ENCODE measurements at regions not wholly inside any gene's neighbourhood (a gene's known extent, or its start where the extent isn't known, plus 50 kb on each side); places are given as distances from the start of the nearest gene placed in this dataset.

DNA sequence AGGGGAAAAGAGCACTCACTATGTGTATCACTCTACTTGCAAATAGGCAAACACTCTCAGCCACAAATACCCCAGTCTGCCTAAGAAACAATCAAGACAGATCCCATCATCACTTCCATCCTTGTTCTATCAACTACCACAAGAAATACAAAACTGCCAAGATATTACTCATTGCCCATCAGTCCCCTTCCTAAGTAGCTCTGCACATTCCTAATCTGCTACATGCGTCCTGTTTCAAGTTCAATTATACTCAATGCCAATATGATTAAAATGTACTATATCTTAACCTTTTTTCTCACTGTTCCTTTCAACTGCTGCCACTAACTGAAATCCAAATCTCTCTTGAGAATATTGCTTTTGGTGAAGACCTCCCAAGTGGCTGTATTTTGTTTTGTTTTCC lies 1688.4 kb downstream of the PLA2G4A start:
- H3K4me3 ChIP-seq = no peak overlapping the region
- intact Hi-C loops (cut with DNase I) = no loop called here
- no peaks in the 10 kb centered on the region for H3K9me3 ChIP-seq
- no peak overlapping the region for H3K27ac ChIP-seq
- H3K4me1 ChIP-seq = no peaks in the 10 kb centered on the region
- H3K27me3 ChIP-seq = no peaks in the 10 kb centered on the region
- TF ChIP-seq POLR2AphosphoS5 (IDR thresholded peaks at IDR 0.05) = no peak
- WGBS, 2 donors = 86 to 90% methylated on average over 1 of the region's 1 CpG
- no peak for DNase-seq
- H3K36me3 ChIP-seq = no peaks in the 10 kb centered on the region

DNA sequence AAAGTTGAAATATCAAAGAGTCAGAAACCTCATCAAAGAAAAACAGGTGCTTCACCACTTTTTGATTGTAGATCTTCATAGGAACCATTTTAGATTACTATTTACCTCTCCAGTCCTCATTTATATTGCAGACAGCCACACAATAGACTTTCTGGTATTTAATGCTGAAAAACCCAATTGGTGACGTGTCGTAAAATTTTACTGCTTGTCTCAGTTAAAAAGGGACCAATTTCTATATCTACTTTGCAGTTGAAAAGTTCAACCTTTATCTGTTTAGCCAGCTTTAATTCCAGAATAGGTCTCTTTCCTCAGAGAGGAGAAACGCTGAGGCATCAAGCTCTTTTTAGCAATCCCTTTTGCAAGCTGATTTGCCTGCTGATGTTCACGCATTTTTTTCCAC lies 1722.4 kb downstream of the PLA2G4A start:
- TF ChIP-seq EP300 (IDR thresholded peaks at IDR 0.05) (no peak), POLR2A (IDR thresholded peaks at IDR 0.05) (no peak), POLR2AphosphoS5 (IDR thresholded peaks at IDR 0.05) (no peak)
- TF ChIP-seq, protein P1, sequence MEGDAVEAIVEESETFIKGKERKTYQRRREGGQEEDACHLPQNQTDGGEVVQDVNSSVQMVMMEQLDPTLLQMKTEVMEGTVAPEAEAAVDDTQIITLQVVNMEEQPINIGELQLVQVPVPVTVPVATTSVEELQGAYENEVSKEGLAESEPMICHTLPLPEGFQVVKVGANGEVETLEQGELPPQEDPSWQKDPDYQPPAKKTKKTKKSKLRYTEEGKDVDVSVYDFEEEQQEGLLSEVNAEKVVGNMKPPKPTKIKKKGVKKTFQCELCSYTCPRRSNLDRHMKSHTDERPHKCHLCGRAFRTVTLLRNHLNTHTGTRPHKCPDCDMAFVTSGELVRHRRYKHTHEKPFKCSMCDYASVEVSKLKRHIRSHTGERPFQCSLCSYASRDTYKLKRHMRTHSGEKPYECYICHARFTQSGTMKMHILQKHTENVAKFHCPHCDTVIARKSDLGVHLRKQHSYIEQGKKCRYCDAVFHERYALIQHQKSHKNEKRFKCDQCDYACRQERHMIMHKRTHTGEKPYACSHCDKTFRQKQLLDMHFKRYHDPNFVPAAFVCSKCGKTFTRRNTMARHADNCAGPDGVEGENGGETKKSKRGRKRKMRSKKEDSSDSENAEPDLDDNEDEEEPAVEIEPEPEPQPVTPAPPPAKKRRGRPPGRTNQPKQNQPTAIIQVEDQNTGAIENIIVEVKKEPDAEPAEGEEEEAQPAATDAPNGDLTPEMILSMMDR (IDR thresholded peaks at IDR 0.05) = no peak
- no peaks in the 10 kb centered on the region for H3K36me3 ChIP-seq
- 20 to 48% methylated on average over 4 of the region's 4 CpGs for WGBS, 2 donors

DNA sequence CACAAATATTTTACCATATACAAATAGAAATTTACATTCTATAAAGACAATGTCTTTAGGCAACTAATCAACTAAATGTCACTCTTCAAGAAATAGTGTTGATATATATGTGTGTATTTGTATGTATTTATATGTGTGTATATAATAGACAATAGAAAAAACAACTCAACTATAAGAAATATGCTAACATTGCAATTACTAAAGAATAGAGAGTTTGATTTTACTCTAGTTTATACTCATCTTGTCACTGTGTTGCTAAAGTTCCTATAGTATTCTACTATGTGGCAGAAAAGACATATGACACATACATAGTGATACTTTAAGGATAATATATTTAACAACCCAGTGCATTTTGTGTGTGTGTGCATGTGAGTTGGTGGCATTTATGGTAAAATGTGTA lies 1728.3 kb downstream of the PLA2G4A start:
- H3K27ac ChIP-seq = no peak overlapping the region
- TF ChIP-seq POLR2A (IDR thresholded peaks at IDR 0.05) = no peak
- no peaks in the 10 kb centered on the region for H3K27me3 ChIP-seq
- no peak overlapping the region for H3K4me3 ChIP-seq
- no peaks in the 10 kb centered on the region for H3K4me1 ChIP-seq
- intact Hi-C loops (cut with DNase I) = no loop called here
- H3K9me3 ChIP-seq = no peaks in the 10 kb centered on the region
- H3K36me3 ChIP-seq = no peaks in the 10 kb centered on the region
- DNase-seq = no peak

More for the DNA sequence above, 1722.4 kb downstream of the PLA2G4A start:
- Histone ChIP-seq H3K4me1 (no peaks in the 10 kb centered on the region), H3K4me3 (no peak overlapping the region), H3K27me3 (no peaks in the 10 kb centered on the region), H3K9me3 (no peaks in the 10 kb centered on the region), H3K27ac (no peak overlapping the region)
- DNase-seq = no peak
- intact Hi-C loops (cut with DNase I) = no loop called here

DNA sequence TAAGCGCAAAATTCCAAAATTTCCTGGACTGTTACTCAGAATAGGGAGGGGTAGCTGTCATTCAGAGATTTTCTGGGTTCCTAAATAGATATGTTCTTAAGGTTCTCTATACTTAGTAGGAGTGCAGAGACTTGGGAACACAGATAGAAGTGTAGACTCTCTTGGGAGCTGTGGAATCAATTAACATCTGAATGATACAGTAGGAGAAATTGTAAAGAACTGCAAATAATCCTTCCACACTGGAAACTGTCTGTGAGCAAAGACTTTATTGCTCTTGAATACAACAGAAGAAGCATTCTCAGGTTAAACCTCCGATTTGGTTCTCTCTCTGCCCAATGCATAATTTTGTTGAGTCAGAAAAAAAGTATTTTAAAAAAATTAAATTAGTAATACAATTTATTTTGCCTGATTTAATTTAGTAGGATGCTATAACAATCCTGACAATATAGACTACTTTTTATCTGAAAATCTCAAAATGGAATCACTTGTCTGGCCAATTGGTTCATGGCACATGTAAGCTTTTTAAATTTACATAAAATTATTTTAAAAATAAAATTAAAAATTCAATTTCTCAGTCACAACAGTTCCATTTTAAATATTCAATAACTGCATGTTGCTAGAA lies 1754.3 kb downstream of the PLA2G4A start:
- no peaks in the 10 kb centered on the region for H3K27me3 ChIP-seq
- intact Hi-C loops (cut with DNase I) = no loop called here
- H3K9me3 ChIP-seq = no peaks in the 10 kb centered on the region
- WGBS, 2 donors = 66 to 76% methylated on average over 2 of the region's 2 CpGs
- H3K36me3 ChIP-seq = no peaks in the 10 kb centered on the region
- TF ChIP-seq, protein P1 (IDR thresholded peaks at IDR 0.05) = no peak
- TF ChIP-seq POLR2A (IDR thresholded peaks at IDR 0.05) = no peak
- no peak for TF ChIP-seq POLR2AphosphoS5 (IDR thresholded peaks at IDR 0.05)
- no peak for TF ChIP-seq EP300 (IDR thresholded peaks at IDR 0.05)
- DNase-seq = no peak
- no peak overlapping the region for H3K4me3 ChIP-seq
- H3K27ac ChIP-seq = no peak overlapping the region
- no peaks in the 10 kb centered on the region for H3K4me1 ChIP-seq

DNA sequence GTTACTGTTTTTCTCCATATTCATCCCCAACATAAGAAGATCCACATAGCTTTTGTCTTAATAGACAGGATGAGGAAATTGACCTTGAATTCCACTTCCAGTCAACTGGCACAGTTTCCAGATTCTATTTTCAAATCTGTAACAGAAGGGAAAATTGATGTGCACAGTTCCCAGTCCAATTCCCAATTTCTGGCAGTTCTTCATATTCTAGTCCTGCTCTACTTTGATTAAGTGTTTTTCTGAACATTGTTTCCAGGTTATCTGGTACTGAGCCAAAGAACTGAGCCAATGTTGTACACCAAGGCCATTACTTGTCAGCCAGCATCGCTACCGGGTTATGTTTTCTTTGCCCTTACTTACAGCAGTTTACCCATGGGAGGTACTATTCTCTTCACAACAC lies 1755.4 kb downstream of the PLA2G4A start:
- H3K4me1 ChIP-seq = no peaks in the 10 kb centered on the region
- no peaks in the 10 kb centered on the region for H3K36me3 ChIP-seq
- no peak for DNase-seq
- no peak overlapping the region for H3K4me3 ChIP-seq
- intact Hi-C loops (cut with DNase I) = no loop called here
- no peaks in the 10 kb centered on the region for H3K9me3 ChIP-seq
- no peak for TF ChIP-seq EP300 (IDR thresholded peaks at IDR 0.05)
- no peak for TF ChIP-seq POLR2AphosphoS5 (IDR thresholded peaks at IDR 0.05)
- no peak for TF ChIP-seq POLR2A (IDR thresholded peaks at IDR 0.05)
- TF ChIP-seq, protein P1 (IDR thresholded peaks at IDR 0.05) = no peak
- H3K27me3 ChIP-seq = no peaks in the 10 kb centered on the region
- H3K27ac ChIP-seq = no peak overlapping the region
- 91 to 95% methylated on average over 2 of the region's 2 CpGs for WGBS, 2 donors

DNA sequence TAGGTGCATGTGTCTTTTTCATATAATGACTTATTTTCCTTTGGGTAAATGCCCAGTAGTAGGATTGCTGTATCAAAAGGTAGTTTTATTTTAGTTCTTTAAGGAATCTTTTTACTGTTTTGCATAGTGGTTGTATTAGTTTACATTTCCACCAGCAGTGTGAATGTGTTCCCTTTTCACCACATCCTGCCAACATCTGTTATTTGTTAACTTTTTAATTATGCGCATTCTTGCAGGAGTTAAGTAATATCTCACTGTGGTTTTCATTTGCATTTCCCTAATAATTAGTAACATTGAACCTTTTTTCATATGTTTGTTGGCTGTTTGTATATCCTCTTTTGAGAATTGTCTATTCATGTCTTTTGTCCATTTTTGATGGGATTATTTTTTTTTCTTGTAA lies 1761.9 kb downstream of the PLA2G4A start:
- Histone ChIP-seq H3K36me3 (no peaks in the 10 kb centered on the region), H3K4me3 (no peak overlapping the region), H3K9me3 (no peaks in the 10 kb centered on the region), H3K27me3 (no peaks in the 10 kb centered on the region), H3K4me1 (no peaks in the 10 kb centered on the region), H3K27ac (no peak overlapping the region)
- TF ChIP-seq, protein P1 (IDR thresholded peaks at IDR 0.05) = no peak
- no peak for TF ChIP-seq POLR2A (IDR thresholded peaks at IDR 0.05)
- TF ChIP-seq EP300 (IDR thresholded peaks at IDR 0.05) = no peak
- no peak for TF ChIP-seq POLR2AphosphoS5 (IDR thresholded peaks at IDR 0.05)
- no peak for DNase-seq
- intact Hi-C loops (cut with DNase I) = no loop called here
- 93 to 96% methylated on average over 1 of the region's 1 CpG for WGBS, 2 donors

All from sigmoid colon (tissue), 6 donors.